Large intestine (tissue), 3 donors: ENCODE measurements at regions not wholly inside any gene's neighbourhood (a gene's known extent, or its start where the extent isn't known, plus 50 kb on each side); places are given as distances from the start of the nearest gene placed in this dataset.

Experiments used
- DNase-seq, 2 donors: peaks; one replicate each; pipeline versions ENCODE4 v3.0.0 to v3.0.0-alpha.2; 2013
- H3K27ac ChIP-seq: one replicate; pipeline ENCODE4 v1.5.1; 2013; ENCODE audit warnings: low read length
- H3K27me3 ChIP-seq: 2 replicates; pipeline ENCODE4 v1.6.1; 2013; ENCODE audit warnings: low read length; ENCODE audit not compliant: control insufficient read depth, insufficient read depth
- H3K36me3 ChIP-seq: 2 replicates; pipeline ENCODE4 v1.6.1; 2013; ENCODE audit warnings: low read length; ENCODE audit not compliant: control insufficient read depth, insufficient read depth
- H3K4me1 ChIP-seq: one replicate; pipeline ENCODE4 v1.6.1; 2013; ENCODE audit warnings: low read length; ENCODE audit not compliant: control insufficient read depth, insufficient read depth
- H3K4me3 ChIP-seq: one replicate; pipeline ENCODE4 v1.5.1; 2013; ENCODE audit warnings: low read length
- H3K9me3 ChIP-seq: one replicate; pipeline ENCODE4 v1.6.1; 2013; ENCODE audit warnings: mild to moderate bottlenecking, low read depth, low read length, moderate library complexity; ENCODE audit not compliant: control insufficient read depth
- WGBS: methylation state at CpG from one replicate; pipeline ENCODE4 v1.1.5; 2013; ENCODE audit warnings: low lambda C conversion rate; ENCODE audit not compliant: insufficient coverage; 5-methylcytosine and 5-hydroxymethylcytosine counted together

- Histone ChIP-seq H3K27ac (no peak overlapping the region), H3K9me3 (no peaks in the 10 kb centered on the region), H3K4me1 (no peaks in the 10 kb centered on the region), H3K27me3 (peaks cover 4% of the 10 kb centered on the region), H3K4me3 (no peak overlapping the region), H3K36me3 (no peaks in the 10 kb centered on the region)
- no CpG with 5 or more reads among the region's 4 CpGs for WGBS
- DNase-seq = no peak
These were observed 544.9 kb downstream of the PKHD1 start for GRCh38 chr6:51542475-51542874.

- no peak overlapping the region for H3K27ac ChIP-seq
- H3K4me1 ChIP-seq = no peaks in the 10 kb centered on the region
- no peaks in the 10 kb centered on the region for H3K9me3 ChIP-seq
- H3K27me3 ChIP-seq = no peaks in the 10 kb centered on the region
- H3K36me3 ChIP-seq = no peaks in the 10 kb centered on the region
- no peak for DNase-seq
- no peak overlapping the region for H3K4me3 ChIP-seq
- WGBS = no CpG with 5 or more reads among the region's 1 CpG
These were observed 537.2 kb downstream of the PKHD1 start for GRCh38 chr6:51550243-51550642.

- WGBS = 29% methylated on average over 1 of the region's 3 CpGs
- Histone ChIP-seq H3K27ac (no peak overlapping the region), H3K4me1 (no peaks in the 10 kb centered on the region), H3K9me3 (no peaks in the 10 kb centered on the region), H3K27me3 (no peaks in the 10 kb centered on the region), H3K36me3 (no peaks in the 10 kb centered on the region), H3K4me3 (no peak overlapping the region)
- DNase-seq = peak in 1 of 2 donors; percentile 6
These were observed 535.0 kb downstream of the PKHD1 start for GRCh38 chr6:51552435-51552834.

GRCh38 chr6:51553246-51554015 is 534.0 kb downstream of the PKHD1 start:
- H3K27ac ChIP-seq = no peak overlapping the region
- 100% methylated on average over 3 of the region's 19 CpGs for WGBS
- H3K9me3 ChIP-seq = no peaks in the 10 kb centered on the region
- H3K27me3 ChIP-seq = no peaks in the 10 kb centered on the region
- H3K4me1 ChIP-seq = no peaks in the 10 kb centered on the region
- peak in 1 of 2 donors; percentile 5 for DNase-seq
- H3K36me3 ChIP-seq = no peaks in the 10 kb centered on the region
- H3K4me3 ChIP-seq = no peak overlapping the region

- WGBS = 100% methylated on average over 2 of the region's 3 CpGs
- Histone ChIP-seq H3K4me3 (no peak overlapping the region), H3K9me3 (no peaks in the 10 kb centered on the region), H3K36me3 (no peaks in the 10 kb centered on the region), H3K27me3 (no peaks in the 10 kb centered on the region), H3K27ac (no peak overlapping the region), H3K4me1 (no peaks in the 10 kb centered on the region)
- DNase-seq = no peak
These were observed 533.4 kb downstream of the PKHD1 start for GRCh38 chr6:51554029-51554428.

GRCh38 chr6:51559059-51559458 is 528.4 kb downstream of the PKHD1 start:
- H3K4me1 ChIP-seq = no peaks in the 10 kb centered on the region
- H3K9me3 ChIP-seq = no peaks in the 10 kb centered on the region
- no peaks in the 10 kb centered on the region for H3K36me3 ChIP-seq
- no peaks in the 10 kb centered on the region for H3K27me3 ChIP-seq
- H3K27ac ChIP-seq = no peak overlapping the region
- no peak overlapping the region for H3K4me3 ChIP-seq
- no CpG with 5 or more reads among the region's 2 CpGs for WGBS
- DNase-seq = peak in 1 of 2 donors; percentile 12

GRCh38 chr6:51562198-51562597 is 525.2 kb downstream of the PKHD1 start:
- 20% methylated on average over 1 of the region's 1 CpG for WGBS
- no peaks in the 10 kb centered on the region for H3K9me3 ChIP-seq
- no peaks in the 10 kb centered on the region for H3K27me3 ChIP-seq
- no peak overlapping the region for H3K4me3 ChIP-seq
- no peaks in the 10 kb centered on the region for H3K4me1 ChIP-seq
- no peak for DNase-seq
- H3K27ac ChIP-seq = no peak overlapping the region
- no peaks in the 10 kb centered on the region for H3K36me3 ChIP-seq
